HepG2 (cell line): ENCODE measurements at regions not wholly inside any gene's neighbourhood (a gene's known extent, or its start where the extent isn't known, plus 50 kb on each side); places are given as distances from the start of the nearest gene placed in this dataset.

ENCODE experiments used
- ATAC-seq: fragments of 200-7000 bp; cut with Tn5 transposase; 3 replicates; pipeline ENCODE4 v1.9.1; 2020; ENCODE audit warnings: mild to moderate bottlenecking, moderate library complexity
- BruUV-seq: library from RNA; stranded (reverse); fragments of 400-500 nt; replicated peaks from 2 replicates; lab custom pipeline; 2021; lab: Mats Ljungman, UMichigan
- CTCF ChIA-PET: fragments of 300-600 bp; formaldehyde crosslinking; extraction: SDS; loops from one replicate; lab custom pipeline; 2021; ENCODE audit warnings: low total read pairs, inconsistent platforms, low intra/inter-chr PET ratio; lab: Yijun Ruan, JAX
- POLR2A ChIA-PET: fragments of 350-600 bp; sonication (Branson Sonifier 250); formaldehyde crosslinking; loops from one replicate; lab custom pipeline; 2020; ENCODE audit warnings: antibody characterized with exemption, inconsistent platforms; lab: Yijun Ruan, JAX
- DNase-seq: peaks from one replicate; pipeline ENCODE4 v3.0.0-alpha.2; 2015; ENCODE audit warnings: low spot score
- FAIRE-seq: peaks from 3 replicates; lab custom pipeline; 2011; peaks lifted over from hg19 to GRCh38; lab: Jason Lieb, UNC
- H2AFZ ChIP-seq: one replicate; pipeline ENCODE4 v1.6.1; 2011; ENCODE audit warnings: low read length, inconsistent platforms
- H3K27ac ChIP-seq: fragments of 300-600 bp; 3 replicates; pipeline ENCODE4 v1.8.0; 2011; ENCODE audit warnings: mixed run types, mild to moderate bottlenecking, mixed read lengths, low read length, inconsistent platforms; ENCODE audit not compliant: insufficient read depth; ENCODE audit errors: extremely low read length
- H3K27me3 ChIP-seq, 2 experiments: fragments of 200-600 bp in 1 of 2; 2 replicates in 1 of 2; 3 replicates in 1 of 2; pipeline versions ENCODE4 v1.6.0 to v1.8.0; 2011; ENCODE audit warnings: low read length in 2 of 2, mild to moderate bottlenecking in 2 of 2, moderate library complexity in 2 of 2, inconsistent platforms in 1 of 2; ENCODE audit not compliant: insufficient read depth in 2 of 2, control insufficient read depth in 1 of 2
- H3K36me3 ChIP-seq, 2 experiments: fragments of 200-600 bp in 1 of 2; replicated peaks in 1 of 2; 2 replicates in 1 of 2; 3 replicates in 1 of 2; pipeline versions ENCODE4 v1.5.1 to v1.8.0; 2011; ENCODE audit warnings: low read length in 2 of 2, inconsistent platforms in 1 of 2; ENCODE audit not compliant: insufficient read depth in 2 of 2, control insufficient read depth in 1 of 2
- H3K4me1 ChIP-seq: 2 replicates; pipeline ENCODE4 v1.5.1; 2012; ENCODE audit warnings: low read length, inconsistent platforms; ENCODE audit not compliant: insufficient read depth
- H3K4me2 ChIP-seq: 2 replicates; pipeline ENCODE4 v1.6.0; 2011; ENCODE audit warnings: low read depth, low read length, inconsistent platforms
- H3K4me3 ChIP-seq, 3 experiments: fragments of 200-600 bp in 1 of 3; sonication (generic), shearing (Covaris generic) in 1 of 3; replicated peaks in 1 of 3; 2 replicates each; pipeline ENCODE4 v1.5.1; 2011 to 2016; ENCODE audit warnings: low read length in 3 of 3, inconsistent platforms in 2 of 3, low read depth in 2 of 3, mild to moderate bottlenecking in 2 of 3, control low read depth in 1 of 3, mixed read lengths in 1 of 3; ENCODE audit not compliant: insufficient read depth in 1 of 3
- H3K79me2 ChIP-seq: one replicate; pipeline ENCODE4 v1.6.1; 2011; ENCODE audit warnings: low read length, inconsistent platforms; ENCODE audit not compliant: insufficient read depth
- H3K9ac ChIP-seq: 2 replicates; pipeline ENCODE4 v1.6.0; 2011; ENCODE audit warnings: mild to moderate bottlenecking, low read depth, low read length, inconsistent platforms; ENCODE audit not compliant: insufficient read depth
- H3K9me3 ChIP-seq: 2 replicates; pipeline ENCODE4 v1.5.1; 2012; ENCODE audit warnings: mild to moderate bottlenecking, low read length
- H4K20me1 ChIP-seq: 2 replicates; pipeline ENCODE4 v1.6.0; 2011; ENCODE audit warnings: inconsistent platforms, mild to moderate bottlenecking, low read length, moderate library complexity; ENCODE audit not compliant: insufficient read depth
- CCAR2 ChIP-seq: fragments of 200-400 bp; formaldehyde crosslinking; optimal IDR thresholded peaks from 2 replicates; pipeline ENCODE3; 2018; ENCODE audit warnings: low read depth, mild to moderate bottlenecking, low read length, moderate library complexity
- ISX ChIP-seq: sonication (generic); formaldehyde crosslinking; conservative IDR thresholded peaks from 2 replicates; pipeline ENCODE4 v1.5.0; 2020; ENCODE audit warnings: missing genetic modification reagents
- KDM5A ChIP-seq: fragments of 200-600 bp; sonication (generic); IDR thresholded peaks from 2 replicates; pipeline ENCODE4 v1.7.0; 2018; ENCODE audit warnings: antibody characterized with exemption, mild to moderate bottlenecking, low read length, borderline replicate concordance
- KLF12 ChIP-seq: sonication (generic); formaldehyde crosslinking; IDR thresholded peaks from 2 replicates; pipeline ENCODE4 v1.4.0; 2020; ENCODE audit warnings: missing genetic modification reagents, borderline replicate concordance
- KLF15 ChIP-seq: sonication (generic); formaldehyde crosslinking; IDR thresholded peaks from 2 replicates; pipeline ENCODE4 v1.8.1; 2023; ENCODE audit warnings: borderline replicate concordance, mild to moderate bottlenecking, inconsistent platforms, missing genetic modification reagents, mixed read lengths
- POLR2AphosphoS2 ChIP-seq: IDR thresholded peaks from 2 replicates; pipeline ENCODE4 v1.6.1; 2011; ENCODE audit warnings: low read depth, low read length, improper control_type of control experiment
- RBFOX2 ChIP-seq: fragments of 200-400 bp; formaldehyde crosslinking; IDR thresholded peaks from 2 replicates; pipeline ENCODE4 v1.6.1; 2017; ENCODE audit warnings: low read depth, mild to moderate bottlenecking, low read length
- RFX1 ChIP-seq: fragments of 450-650 bp; IDR thresholded peaks from 2 replicates; pipeline ENCODE4 v1.6.1; 2017
- TBL1XR1 ChIP-seq: fragments of 150-350 bp; IDR thresholded peaks from 2 replicates; pipeline ENCODE4 v1.6.1; 2014; ENCODE audit warnings: borderline replicate concordance, low read length; ENCODE audit not compliant: partially characterized antibody
- ZNF552 ChIP-seq: sonication (generic); formaldehyde crosslinking; IDR thresholded peaks from 2 replicates; pipeline ENCODE4 v1.9.0; 2022; ENCODE audit warnings: missing genetic modification reagents, mild to moderate bottlenecking, borderline replicate concordance
- ZNF703 ChIP-seq: sonication (generic); formaldehyde crosslinking; IDR thresholded peaks from 2 replicates; pipeline ENCODE4 v1.5.1; 2020; ENCODE audit warnings: missing genetic modification reagents, mild to moderate bottlenecking, moderate library complexity, borderline replicate concordance
- WGBS: methylation state at CpG from one replicate; pipeline ENCODE4 v1.1.6; 2017; ENCODE audit warnings: low lambda C conversion rate; 5-methylcytosine and 5-hydroxymethylcytosine counted together
- in situ Hi-C: cut with HindIII; loops from 2 replicates; pipeline ENCODE4 v1.10.0; 2017; ENCODE audit warnings: low pct_unique_long_range_greater_than_20kb; ENCODE audit not compliant: extremely low pct_ligation_motif_present
- intact Hi-C: fragments of 100-400 bp; cut with micrococcal nuclease; formaldehyde crosslinking; loops from one replicate; pipeline ENCODE4 v1.10.0; 2022; ENCODE audit not compliant: unreplicated experiment
- TF ChIP-seq, protein P1 (sequence below): conservative IDR thresholded peaks from 2 replicates; pipeline ENCODE4 v1.6.1; 2018; ENCODE audit warnings: missing genetic modification reagents
- TF ChIP-seq, protein P2 (sequence below): IDR thresholded peaks from 2 replicates; pipeline ENCODE4 v1.6.1; 2016; ENCODE audit warnings: missing biosample characterization, missing genetic modification reagents, low read depth
- TF ChIP-seq, protein P3 (sequence below): sonication (generic); formaldehyde crosslinking; IDR thresholded peaks from 2 replicates; pipeline ENCODE4 v1.8.1; 2022; ENCODE audit warnings: mild to moderate bottlenecking, missing genetic modification reagents

DNA sequence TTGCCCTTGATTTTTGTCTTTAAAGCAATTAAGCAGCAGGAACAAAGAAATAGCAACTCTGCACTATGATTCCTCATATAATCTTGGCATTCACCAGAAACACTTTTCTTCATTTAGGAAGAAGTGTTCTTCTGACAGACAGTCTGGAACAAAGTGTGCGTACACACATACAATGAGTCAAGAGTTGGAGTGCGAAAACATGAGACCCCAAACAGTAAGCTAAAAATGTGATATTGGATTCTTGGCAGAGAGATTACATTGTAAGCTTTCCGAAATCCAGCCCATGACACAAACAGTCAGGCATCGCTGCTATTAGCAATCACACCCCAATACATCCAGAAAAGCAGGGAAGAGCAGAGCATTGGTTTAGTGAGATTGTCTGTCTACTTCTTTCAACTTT lies 306.7 kb upstream of the TBC1D5 start:
- Histone ChIP-seq H3K36me3 (no peaks in the 10 kb centered on the region), H3K79me2 (no peaks in the 10 kb centered on the region), H4K20me1 (no peaks in the 10 kb centered on the region), H3K4me1 (no peaks in the 10 kb centered on the region), H3K9me3 (no peaks in the 10 kb centered on the region), H3K4me3 (no peak overlapping the region), H3K9ac (no peak overlapping the region), H3K27ac (no peak overlapping the region), H3K4me2 (no peak overlapping the region), H3K27me3 (no peaks in the 10 kb centered on the region), H2AFZ (no peak overlapping the region)
- DNase-seq (no peak), FAIRE-seq (no peak), ATAC-seq (no peak)
- ChIA-PET POLR2A (no interaction called here), CTCF (no interaction called here)
- WGBS = 32% methylated on average over 4 of the region's 4 CpGs
- TF ChIP-seq POLR2AphosphoS2 (no peak), RBFOX2 (no peak), TBL1XR1 (no peak), ZNF552 (no peak), KDM5A (no peak), CCAR2 (no peak), KLF15 (CRISPR knock-in tag) (no peak), ZNF703 (CRISPR knock-in tag) (no peak), ISX (CRISPR knock-in tag) (no peak), KLF12 (CRISPR knock-in tag) (no peak), RFX1 (no peak)
- TF ChIP-seq, protein P1, sequence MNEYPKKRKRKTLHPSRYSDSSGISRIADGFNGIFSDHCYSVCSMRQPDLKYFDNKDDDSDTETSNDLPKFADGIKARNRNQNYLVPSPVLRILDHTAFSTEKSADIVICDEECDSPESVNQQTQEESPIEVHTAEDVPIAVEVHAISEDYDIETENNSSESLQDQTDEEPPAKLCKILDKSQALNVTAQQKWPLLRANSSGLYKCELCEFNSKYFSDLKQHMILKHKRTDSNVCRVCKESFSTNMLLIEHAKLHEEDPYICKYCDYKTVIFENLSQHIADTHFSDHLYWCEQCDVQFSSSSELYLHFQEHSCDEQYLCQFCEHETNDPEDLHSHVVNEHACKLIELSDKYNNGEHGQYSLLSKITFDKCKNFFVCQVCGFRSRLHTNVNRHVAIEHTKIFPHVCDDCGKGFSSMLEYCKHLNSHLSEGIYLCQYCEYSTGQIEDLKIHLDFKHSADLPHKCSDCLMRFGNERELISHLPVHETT (CRISPR knock-in tag) = no peak
- TF ChIP-seq, protein P2, sequence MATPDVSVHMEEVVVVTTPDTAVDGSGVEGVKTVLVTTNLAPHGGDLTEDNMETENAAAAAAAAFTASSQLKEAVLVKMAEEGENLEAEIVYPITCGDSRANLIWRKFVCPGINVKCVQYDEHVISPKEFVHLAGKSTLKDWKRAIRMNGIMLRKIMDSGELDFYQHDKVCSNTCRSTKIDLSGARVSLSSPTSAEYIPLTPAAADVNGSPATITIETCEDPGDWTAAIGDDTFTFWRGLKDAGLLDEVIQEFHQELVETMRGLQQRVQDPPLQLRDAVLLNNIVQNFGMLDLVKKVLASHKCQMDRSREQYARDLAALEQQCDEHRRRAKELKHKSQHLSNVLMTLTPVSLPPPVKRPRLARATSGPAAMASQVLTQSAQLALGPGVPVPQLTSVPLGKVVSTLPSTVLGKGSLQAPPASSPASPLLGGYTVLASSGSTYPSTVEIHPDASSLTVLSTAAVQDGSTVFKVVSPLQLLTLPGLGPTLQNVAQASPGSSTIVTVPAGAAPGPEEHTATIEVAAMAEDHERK (CRISPR knock-in tag) = no peak
- TF ChIP-seq, protein P3, sequence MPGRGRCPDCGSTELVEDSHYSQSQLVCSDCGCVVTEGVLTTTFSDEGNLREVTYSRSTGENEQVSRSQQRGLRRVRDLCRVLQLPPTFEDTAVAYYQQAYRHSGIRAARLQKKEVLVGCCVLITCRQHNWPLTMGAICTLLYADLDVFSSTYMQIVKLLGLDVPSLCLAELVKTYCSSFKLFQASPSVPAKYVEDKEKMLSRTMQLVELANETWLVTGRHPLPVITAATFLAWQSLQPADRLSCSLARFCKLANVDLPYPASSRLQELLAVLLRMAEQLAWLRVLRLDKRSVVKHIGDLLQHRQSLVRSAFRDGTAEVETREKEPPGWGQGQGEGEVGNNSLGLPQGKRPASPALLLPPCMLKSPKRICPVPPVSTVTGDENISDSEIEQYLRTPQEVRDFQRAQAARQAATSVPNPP (CRISPR knock-in tag) = no peak
- in situ Hi-C loops = no loop called here
- BruUV-seq = no TSS peak
- intact Hi-C loops = no loop called here
